ELR (cell line): ENCODE measurements at regions not wholly inside any gene's neighbourhood (a gene's known extent, or its start where the extent isn't known, plus 50 kb on each side); places are given as distances from the start of the nearest gene placed in this dataset.
"Not testable (repeated sequence)": the region's sequence is repeated elsewhere in the genome, so short reads cannot be mapped to it uniquely, and the experiment has no call there.

Experiments
- DNase-seq: peaks from one replicate; pipeline ENCODE4 v3.0.0-alpha.2; 2015; ENCODE audit warnings: low read depth

- peak; percentile 98 for DNase-seq
Measured at GRCh38 chr7:101146-102046, 91.0 kb upstream of the FAM20C start.

- no peak for DNase-seq
Measured at GRCh38 chr7:102047-102711, 90.2 kb upstream of the FAM20C start.

GRCh38 chr7:102721-103120 lies 89.7 kb upstream of the FAM20C start:
- DNase-seq: peak; percentile 85

- not testable (repeated sequence) for DNase-seq
Measured at GRCh38 chr7:103981-104380, 88.4 kb upstream of the FAM20C start.

- no peak for DNase-seq
Measured at GRCh38 chr7:105002-105401, 87.4 kb upstream of the FAM20C start.

- DNase-seq: no peak
Measured at GRCh38 chr7:106356-106755, 86.0 kb upstream of the FAM20C start.

- DNase-seq: no peak
Measured at GRCh38 chr7:107233-107632, 85.1 kb upstream of the FAM20C start.

GRCh38 chr7:107907-108306 lies 84.5 kb upstream of the FAM20C start:
- DNase-seq: no peak

- DNase-seq: no peak
Measured at GRCh38 chr7:109094-109493, 83.3 kb upstream of the FAM20C start.

GRCh38 chr7:109898-110556 lies 82.3 kb upstream of the FAM20C start:
- no peak for DNase-seq

GRCh38 chr7:110557-111232 lies 81.7 kb upstream of the FAM20C start:
- no peak for DNase-seq

GRCh38 chr7:111591-111990 lies 80.8 kb upstream of the FAM20C start:
- no peak for DNase-seq

GRCh38 chr7:112881-113280 lies 79.5 kb upstream of the FAM20C start:
- DNase-seq: peak; percentile 60

- DNase-seq: no peak
Measured at GRCh38 chr7:115274-115911, 77.0 kb upstream of the FAM20C start.

- DNase-seq: no peak
Measured at GRCh38 chr7:116188-116981, 76.0 kb upstream of the FAM20C start.

GRCh38 chr7:117836-118614 lies 74.3 kb upstream of the FAM20C start:
- no peak for DNase-seq

- DNase-seq: no peak
Measured at GRCh38 chr7:118615-119391, 73.6 kb upstream of the FAM20C start.

GRCh38 chr7:119392-120163 lies 72.8 kb upstream of the FAM20C start:
- no peak for DNase-seq
